Amniotic stem cell (primary cell): ENCODE measurements at regions not wholly inside any gene's neighbourhood (a gene's known extent, or its start where the extent isn't known, plus 50 kb on each side); places are given as distances from the start of the nearest gene placed in this dataset.

ENCODE experiments used
- DNase-seq: peaks from one replicate; lab custom pipeline; 2025; lab: John Stamatoyannopoulos, UW

DNA sequence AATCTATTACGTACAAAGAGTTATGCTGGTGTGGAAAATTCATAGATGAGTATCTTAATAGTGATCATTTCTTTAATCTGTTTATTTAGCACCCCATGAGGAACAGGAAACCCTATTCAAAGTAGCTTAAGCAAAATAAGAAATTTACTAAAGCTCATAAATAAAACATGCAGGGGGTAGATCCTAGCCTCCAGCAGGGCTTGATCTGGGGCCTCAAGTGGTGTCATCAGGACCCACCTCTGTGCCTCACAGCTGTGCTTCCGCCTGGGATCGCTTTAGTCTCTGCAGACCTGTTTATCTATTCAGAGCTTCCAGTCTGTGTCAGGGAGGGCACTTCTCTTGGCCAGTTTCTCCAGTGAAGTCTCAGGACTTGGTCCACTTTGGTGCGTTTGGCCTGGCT is 171.0 kb upstream of the SLC24A5 start:
- no peak for DNase-seq

DNA sequence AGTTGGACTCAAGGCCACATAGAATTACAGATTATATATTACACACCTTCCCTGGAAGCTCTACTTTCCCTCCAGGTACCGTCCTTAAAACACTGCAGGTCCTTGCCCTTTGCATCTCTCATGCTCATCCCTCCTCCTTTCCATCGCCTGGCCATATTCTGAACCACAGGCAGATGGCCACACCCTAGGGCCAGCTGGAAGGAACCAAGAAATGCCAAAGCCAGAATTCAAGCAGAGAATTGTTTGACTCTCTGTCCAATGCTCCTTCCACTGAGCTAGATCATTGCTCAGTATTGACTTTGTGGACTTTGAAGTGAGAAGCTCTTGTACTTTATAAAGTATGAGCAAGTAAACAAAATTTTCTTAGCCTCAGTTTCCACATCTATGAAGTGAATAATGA is 170.3 kb upstream of the SLC24A5 start:
- no peak for DNase-seq

DNA sequence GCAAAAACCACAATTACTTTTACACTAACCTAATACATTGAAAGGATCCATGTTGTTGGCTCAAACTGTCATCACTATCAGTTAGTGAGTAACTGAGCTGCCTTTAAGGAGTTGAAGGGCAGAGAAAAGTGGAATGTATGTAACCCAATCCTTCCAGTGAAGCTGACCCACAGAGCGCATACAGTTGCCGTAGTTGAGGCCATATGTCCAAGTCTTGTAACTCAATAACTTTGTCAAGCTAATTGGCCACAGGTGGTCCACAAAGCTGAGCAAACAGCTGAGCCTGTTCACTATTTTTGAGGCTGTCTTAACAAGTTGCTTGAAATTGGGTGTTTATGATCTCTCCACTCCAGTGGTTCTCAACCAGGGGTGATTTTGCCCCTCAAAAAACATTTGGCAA is 169.0 kb upstream of the SLC24A5 start:
- no peak for DNase-seq

DNA sequence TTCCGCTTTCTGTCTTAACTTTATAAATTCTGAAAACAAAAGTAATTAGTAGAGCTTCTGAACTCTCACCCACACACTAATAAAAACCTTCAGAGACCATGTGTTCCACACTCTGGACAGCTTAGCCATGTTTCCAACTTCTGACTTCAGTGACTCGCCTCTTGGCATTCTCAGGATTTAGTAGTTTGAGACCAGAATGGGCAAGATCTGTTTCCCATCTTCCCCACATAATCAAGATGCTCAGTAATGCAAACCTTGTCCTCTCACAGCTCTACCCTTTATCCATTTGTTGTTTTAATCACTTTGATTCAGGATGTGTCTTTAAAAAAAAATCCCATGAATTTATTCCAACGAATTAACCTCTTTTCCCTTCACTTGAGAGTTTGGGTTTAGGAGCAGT is 166.6 kb upstream of the SLC24A5 start:
- no peak for DNase-seq

DNA sequence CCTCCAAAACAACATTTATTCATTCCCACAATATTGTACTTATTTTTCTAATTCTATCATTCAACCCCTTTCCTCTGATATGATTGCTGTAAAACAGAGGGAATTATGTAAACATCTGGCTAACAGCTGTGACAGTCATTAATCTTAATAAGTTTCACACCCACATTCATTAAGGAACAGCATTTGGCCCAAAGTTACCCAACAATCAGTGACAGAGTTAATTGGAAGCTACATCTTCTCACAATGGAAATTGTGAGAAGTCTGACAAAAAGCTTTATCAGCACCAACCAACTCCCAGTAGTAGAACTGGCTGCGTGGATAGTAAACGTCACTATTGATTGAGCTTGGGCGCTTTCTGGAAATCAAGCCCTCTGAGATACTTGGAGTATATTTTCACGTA is 165.8 kb upstream of the SLC24A5 start:
- DNase-seq: no peak

DNA sequence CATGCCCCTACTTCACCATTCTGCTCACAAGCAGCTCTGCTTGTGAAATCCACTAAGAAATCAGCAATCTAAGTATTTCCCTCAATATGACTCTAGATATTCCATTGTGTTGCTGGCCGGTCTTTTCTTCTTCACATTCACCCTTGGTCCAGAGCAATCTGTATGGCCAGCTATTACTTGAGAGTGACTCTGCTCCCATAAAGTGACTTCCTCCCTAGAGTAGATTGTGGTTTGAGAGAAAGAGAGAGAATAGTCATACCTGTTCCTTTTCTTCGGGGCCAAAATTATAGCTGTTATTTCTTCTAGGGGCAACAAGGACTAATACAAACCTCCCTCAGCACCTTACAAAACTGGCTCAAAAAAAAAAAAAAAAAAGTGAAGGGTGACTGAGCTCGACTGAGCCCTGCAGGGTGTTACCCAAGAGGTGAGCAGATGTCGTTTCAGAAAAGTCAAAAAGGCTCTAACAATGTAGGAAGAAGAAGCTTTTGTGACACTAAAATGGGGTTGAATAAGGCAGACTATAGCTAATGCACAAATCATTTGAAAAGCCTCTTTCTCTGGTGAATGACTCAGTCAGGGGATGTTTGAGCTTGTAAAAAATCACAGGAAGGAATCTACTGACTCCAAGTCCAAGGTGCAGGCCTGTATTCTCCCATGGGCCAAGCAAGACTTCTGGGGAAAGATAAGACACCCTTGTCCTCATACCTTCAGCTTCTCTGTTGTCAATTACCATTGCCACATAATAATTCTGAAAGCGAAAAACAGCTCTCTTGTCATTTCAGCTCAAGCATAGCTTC is 161.0 kb upstream of the SLC24A5 start:
- DNase-seq: no peak

DNA sequence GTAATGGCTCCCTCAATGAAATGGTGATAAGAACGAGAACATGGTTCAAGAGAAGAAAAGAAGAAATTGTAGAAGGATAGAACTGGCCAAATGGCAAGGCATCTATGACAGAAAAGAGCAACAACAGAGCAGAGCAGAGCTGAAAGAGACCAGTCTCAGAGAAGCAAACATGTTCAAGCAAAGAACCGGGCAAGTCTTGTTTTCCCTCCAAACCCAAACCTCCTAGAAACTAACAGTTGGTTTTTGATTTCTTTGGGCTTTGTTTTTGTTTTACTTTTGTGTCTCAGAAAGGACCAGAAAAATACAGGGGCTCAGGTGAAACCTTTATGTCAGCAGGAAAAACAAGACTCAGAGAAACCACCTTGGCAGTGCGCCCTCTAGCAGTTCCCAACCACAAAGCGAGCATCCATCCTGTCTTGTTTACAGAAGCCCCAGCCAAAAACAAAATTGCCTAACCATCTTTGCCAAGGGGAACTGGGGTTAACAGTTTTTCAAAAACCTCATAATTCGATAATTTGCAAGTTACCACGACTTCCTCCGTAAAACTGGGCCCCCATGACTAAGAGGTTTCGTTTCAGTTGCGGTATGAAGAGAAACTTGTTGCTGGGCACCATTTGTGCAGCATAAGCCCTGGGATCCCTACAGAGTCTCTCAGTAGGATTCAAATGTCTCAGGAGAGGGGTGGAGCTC is 159.2 kb upstream of the SLC24A5 start:
- DNase-seq: no peak

DNA sequence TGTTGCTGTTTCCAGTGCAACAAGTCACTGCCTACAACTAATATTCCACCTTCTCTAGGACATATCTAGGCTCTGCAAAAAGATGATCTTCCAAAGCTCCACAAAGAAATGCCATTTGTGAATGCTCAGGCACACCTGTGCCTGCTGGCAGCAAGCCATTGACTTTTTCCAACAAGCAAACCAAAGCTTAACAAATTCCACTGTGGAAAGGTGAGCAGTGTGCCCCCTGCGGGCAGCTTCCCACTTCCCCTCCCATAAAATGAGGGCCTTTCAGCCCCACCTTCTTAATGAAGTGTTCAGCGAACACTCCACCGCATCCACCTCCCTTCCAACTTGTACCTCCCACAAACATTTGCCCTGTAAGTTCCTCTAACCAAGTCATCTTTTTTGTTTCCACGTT is 157.5 kb upstream of the SLC24A5 start:
- no peak for DNase-seq

DNA sequence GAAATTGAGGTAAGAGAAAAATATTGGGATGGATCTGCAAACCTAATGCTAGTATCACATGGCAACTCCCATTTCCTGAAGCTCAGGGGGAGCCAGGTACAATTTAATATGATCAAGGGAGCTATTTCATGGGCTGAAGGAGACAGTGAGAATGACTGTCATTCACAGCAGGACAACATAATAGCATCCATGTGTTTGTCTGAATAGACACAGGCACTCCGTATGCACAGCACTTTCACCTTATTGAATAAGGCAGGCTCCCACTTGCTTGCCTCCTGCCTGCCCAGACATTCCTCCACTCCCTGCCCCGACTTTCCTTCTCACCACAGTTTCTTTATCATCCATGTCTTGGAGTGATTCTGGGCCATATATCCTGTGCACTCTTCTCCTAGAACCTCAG is 156.6 kb upstream of the SLC24A5 start:
- DNase-seq: no peak

DNA sequence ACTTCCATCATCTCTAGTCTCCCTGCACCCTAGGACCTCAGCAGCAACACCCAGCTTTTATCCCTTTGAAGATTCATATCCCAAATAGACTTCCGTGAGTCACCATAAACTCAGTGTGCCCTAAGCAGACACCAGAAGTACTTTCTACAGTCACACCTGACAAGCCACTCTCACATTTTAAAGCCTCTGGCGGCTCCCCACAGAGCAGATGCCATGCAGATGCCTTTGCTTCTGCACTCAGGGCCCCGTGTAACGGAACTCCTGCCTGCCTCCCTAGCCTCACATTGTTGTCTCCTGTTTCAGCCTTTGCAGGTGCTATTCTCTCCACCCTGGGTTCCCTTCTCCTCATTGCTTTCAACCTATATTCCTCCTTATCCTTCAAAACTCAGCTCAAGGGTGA is 155.5 kb upstream of the SLC24A5 start:
- no peak for DNase-seq

DNA sequence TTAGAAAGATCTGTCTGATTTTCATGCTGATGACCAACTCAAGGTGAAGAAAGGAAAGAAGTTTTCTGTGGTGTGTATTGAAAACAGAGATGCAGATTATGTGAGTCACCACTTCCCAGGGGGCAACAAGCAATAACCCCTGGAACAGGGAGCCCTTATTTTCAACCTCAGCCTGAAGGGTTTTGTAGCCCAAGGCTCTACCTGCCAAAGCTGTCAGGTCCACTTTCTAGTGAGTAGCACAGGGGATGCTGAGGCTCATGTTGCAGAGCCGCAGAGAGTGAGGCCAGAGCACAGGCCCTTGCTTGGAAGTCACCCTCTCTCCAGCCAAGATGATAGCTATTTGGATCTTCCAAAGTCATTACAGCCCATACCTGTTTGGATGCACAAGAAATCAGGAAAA is 152.2 kb upstream of the SLC24A5 start:
- DNase-seq: no peak

DNA sequence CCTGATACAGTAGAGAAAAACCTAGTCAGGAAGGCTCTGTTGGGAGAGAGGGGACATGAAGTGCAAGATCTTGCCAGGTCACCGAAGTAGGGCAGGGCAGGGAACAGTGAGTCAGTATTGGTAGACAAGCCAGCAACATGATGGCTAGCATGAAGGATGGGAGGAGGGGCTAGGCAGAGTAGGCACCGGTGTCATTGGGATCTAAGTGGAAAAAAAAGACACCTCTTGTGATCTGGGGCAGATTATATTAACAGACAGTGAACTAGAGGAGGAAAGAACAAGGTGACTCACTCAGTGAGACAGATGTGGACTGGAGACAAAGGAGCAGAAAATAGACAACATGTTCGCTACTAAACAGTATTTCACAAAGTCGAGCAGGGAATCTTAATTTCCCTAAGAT is 149.2 kb upstream of the SLC24A5 start:
- DNase-seq: no peak

DNA sequence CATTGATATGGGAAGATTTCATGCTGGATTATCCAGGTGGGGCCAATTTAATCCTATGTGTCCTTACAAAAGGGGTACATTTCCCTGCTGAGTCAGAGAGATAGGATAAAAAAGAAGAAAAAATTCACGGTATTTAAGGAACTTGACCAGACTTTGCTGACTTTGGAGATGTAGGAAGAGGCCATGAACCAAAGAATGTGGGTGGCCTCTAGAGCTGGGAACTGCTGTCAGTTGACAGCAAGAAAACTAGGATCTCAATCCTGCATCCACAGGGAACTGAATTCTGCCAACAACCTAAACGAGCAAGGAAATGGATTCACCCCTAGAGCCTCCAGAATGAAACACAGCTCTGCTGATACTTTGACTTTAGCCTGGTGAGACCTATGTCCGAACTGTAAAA is 148.1 kb upstream of the SLC24A5 start:
- no peak for DNase-seq

DNA sequence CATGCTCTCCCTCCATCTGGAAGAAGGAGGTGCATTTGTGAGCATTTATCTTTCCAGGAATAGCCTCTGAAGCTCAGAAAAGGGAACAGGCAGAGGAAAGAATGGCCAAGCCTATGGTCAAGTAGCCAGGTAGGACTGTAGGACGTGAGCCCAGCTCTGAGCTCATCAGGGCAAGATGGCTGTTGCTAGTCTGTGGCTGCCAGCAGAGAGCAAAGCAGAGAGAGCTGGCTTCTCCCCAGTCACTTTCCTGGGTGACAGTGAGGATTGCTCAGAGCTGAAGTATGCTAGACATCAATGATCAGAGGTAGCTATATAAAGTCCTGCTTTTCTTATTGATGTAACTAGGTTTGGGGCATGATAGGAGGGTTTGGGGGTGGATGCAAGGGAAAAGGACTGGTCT is 146.1 kb upstream of the SLC24A5 start:
- DNase-seq: no peak

DNA sequence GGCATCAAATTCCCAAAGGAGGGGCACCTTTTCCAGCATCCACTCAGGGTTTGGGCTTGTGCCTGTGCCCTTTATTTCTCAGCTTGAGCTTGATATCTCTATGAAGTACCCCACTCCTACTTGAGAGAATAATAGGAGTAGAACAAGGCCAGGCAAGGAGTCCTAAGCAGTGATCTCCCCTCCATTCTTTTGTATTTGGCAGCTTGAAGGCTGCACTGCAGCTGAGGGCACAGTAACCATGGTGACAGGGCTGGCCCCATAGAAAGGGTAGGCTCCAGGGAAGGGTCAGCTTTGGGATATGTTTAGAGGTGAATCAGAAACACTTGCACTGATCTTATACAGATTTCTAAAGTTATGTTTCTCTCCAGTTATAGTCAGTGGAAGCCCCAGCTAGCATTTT is 145.4 kb upstream of the SLC24A5 start:
- no peak for DNase-seq

DNA sequence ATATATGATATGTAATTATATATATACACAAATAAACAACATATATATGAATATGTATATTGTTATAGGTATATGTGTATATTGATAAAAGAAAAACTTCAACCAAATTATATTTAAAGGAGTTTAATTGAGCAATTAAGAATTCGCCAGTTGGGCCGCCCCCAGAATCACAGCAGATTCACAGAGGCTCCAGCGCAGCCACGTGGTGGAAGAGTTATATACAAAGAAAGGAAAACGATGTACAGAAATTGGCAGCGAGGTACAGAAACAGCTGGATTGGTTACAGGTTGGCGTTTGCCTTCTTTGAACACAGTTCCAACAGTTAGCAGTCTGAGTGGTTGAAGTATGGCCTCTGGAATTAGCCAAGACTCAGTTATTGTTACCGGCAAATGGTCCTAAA is 137.3 kb upstream of the SLC24A5 start:
- DNase-seq: no peak

DNA sequence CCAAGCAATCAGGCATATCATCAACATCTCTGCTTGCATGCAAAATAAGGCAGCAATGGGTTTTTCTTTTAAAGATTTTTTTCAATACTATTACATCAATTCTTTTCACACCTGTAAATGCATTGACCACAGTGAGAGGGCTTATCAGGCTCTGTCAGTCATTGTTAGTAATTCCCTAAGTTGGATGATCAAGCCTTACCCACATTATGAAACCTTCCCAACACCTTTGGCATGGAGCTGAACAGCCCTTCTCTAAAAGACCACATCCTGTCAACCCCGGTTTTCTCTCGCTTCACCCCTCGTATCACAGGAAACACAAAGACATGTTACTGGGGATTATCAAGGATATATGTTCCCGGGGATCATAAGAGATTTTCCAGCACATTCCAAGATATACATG is 135.2 kb upstream of the SLC24A5 start:
- DNase-seq: no peak

DNA sequence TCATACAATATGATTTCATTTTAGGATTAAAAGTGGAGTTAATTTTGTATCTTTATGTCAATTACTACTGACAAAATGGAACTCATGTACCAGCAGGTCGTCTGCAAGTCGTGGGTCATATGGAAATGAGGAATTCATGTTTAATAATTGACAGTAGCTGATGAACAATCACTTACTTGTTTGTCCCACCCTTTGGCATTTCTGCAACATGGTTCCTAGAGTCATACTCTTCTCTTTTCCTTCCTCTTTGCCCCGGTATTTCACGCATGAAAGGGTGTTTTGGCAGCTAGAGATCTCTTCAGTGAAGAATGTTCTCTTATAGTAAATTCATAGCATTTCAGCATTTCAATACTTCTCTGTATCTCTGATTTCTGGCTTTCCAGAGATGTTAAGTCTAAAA is 133.3 kb upstream of the SLC24A5 start:
- no peak for DNase-seq

DNA sequence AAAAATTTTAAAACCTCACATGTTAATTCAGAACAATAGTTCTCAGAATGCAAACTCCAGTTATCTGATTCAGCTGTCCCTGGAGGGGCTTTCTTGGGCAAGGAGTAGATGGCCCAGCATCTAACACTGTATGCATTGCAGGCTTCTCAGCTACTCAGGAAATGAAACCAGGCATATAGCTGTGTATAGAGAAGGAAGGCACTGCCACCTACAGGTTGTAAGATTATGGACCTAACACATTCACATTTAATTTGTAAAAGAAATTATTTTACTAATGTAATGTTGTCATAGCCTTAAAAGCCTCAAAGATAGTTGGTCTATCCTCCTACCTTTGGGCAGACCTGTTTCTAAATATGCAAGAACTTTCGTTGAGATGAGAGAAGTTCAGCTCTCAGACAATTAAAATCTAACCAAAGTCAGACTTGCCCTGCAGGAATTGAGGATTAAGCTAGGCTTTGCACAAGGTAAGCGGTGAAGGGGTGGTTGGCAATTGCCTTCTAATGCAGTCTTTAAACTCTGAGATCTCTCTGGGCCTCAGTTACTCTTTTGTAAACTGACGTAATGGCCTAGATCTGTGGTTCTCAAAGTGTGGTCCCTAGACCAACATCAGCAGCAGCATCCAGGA is 132.8 kb upstream of the SLC24A5 start:
- DNase-seq: peak; percentile 41

DNA sequence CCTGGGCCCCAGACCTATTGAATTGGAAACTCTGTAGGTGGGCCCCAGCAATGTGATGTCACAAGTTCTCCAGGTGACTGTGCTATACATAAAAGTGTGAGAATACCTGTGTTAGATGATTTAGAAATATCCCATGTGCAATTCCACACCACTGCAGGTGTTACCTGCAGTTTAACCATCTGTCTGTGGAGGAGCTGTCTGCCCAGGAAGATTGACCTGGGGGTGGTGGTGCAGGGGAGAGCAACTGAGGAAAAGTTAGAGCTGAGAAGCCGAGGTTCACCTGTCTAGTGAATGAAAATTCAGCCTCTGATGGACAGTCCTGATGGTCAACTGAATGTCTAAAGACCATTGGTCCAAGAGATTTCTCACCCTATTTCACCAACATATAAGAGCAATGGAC is 132.2 kb upstream of the SLC24A5 start:
- no peak for DNase-seq

DNA sequence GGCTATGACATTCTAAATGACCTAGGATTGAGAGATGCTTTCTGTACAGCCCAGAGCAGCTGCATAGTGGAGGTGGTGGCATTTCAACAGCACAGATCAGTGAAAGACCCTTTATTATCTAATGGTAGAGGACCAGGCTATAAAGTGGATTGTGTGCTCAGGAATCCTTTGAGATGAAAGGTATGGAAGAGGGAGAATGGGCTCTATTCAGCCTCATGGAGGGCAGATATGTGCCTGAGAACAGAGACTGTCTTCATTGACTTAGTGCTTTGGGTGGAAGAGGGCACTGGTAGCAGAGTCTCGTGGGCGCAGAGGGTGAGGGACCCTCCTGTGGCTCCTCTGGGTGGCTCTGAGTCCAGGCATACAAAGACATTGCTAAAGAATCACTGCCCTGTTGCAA is 130.0 kb upstream of the SLC24A5 start:
- no peak for DNase-seq

DNA sequence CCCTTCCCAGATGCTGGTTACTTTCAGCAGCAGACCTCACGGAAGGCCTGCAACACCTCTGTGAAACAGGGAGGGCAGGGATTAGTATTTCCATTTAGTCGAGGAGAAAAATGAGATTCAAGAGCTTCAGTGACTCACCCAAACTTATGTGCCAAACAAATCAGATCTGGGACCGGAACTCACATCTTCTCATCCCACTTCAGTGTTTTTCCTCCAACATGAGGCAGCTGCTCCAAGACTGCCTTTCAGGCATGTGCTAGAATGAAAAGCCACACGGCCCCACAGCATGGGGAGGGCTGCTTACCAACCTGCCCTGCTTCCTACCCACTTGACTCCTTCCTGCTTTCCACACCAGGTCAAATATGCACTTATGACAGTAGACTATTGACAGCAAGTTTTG is 129.4 kb upstream of the SLC24A5 start:
- no peak for DNase-seq

DNA sequence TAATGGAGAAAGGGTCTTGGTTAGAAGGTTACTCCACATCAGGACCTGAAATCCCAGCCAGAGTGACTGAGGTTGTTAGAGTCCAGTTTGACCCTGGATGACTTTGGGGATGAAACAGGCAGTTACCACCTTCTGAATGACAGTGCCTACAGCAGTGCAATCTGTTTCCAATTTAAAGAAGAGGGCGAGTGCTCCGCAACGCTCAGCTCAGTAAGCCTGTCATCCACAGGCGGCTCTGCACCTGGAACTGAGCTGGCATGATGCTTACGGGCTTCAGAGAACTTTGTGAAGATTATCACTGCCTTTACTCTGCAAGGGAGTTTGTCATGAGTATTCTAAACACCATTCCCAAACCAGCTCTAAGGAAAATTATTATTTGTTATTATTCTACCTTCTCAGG is 127.7 kb upstream of the SLC24A5 start:
- DNase-seq: no peak
